ENCODE measurements at regions not wholly inside any gene's neighbourhood (a gene's known extent, or its start where the extent isn't known, plus 50 kb on each side); places are given as distances from the start of the nearest gene placed in this dataset.

DNA sequence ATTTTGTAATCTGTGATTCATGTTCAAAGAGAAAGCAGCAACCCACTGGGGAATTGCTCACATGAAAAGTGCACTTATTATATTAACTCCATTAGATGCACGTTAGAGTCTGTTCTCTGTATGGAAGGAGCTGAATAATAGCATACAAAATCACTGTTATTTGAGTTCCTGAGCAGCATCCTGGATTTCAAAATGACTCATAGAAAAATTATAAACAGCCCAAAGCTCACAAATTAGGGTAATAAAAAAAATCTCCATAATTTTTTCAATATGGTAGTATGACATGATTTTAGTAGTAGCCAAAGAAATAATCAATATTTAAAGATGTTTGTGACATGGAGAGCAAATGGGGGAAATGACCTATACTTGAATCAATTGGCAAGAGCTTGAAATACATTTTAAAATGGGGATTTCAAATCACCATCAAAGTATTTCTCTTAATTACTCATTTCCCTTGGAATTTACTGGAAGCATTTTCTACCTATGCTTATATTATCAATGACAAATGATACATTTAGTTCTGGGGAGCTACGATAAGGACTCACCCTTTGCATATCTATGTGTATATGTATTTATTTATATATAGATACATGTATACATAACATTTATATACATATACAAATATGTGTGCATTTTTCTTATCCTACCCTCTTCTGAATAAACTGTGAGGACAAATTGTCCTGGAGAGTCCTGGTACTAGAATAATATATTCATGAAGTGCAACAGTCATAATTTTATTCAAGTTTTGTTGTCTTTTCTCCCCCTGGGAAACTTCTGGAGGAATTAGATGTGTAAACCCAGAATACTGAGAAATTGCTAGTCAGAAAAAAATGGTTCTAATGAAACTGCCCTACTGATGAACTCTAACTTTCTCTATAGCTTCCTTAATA is 116.3 kb downstream of the RPL22L1 start:
- DNase-seq (ENCODE audit: low spot score) (no peak), FAIRE-seq (no peak)

GRCh38 chr3:170752571-170753155 is 117.3 kb downstream of the RPL22L1 start:
- no peak for FAIRE-seq
- DNase-seq (ENCODE audit: low spot score), result no peak

DNA sequence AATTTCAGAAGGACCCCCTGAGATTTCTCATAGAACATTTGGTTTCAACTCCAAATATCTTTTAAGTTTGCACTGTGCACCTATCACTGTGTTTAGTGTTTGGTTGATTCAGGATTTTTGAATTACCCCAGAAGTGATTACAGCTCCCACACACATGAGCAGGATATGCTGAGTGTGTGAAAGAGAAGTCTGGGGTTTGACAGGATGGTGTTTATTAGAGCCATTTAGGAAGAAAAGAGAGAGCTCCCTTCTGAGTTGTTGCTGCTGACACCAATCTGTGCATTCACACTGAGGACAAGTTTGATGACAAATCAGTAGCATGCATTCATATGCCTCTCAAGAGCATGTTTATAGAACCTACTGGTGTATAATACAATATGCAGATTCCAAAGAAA is 118.1 kb downstream of the RPL22L1 start:
- DNase-seq (ENCODE audit: low spot score) (no peak), FAIRE-seq (no peak)

- DNase-seq (ENCODE audit: low spot score) (peak; percentile 75), FAIRE-seq (peak; percentile 80)
Observed at GRCh38 chr3:170751083-170751898, 118.7 kb downstream of the RPL22L1 start.

DNA sequence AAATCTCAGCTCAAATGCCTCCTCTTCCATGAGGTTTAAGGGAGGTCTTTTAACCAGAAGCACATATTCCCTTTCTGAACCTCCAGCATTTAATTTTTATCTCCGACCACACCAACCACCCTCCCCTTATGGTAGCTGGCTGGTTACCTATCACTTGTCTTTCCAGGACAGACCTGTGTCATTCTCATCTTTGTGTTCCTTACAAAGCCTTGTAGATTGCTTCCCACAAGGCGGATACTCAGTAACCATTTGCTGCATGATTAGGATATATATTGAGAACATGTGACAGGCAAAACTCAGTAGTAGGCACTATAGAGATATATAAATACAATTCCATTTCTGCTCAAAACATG is 119.5 kb downstream of the RPL22L1 start:
- DNase-seq (ENCODE audit: low spot score) (no peak), FAIRE-seq (no peak)

DNA sequence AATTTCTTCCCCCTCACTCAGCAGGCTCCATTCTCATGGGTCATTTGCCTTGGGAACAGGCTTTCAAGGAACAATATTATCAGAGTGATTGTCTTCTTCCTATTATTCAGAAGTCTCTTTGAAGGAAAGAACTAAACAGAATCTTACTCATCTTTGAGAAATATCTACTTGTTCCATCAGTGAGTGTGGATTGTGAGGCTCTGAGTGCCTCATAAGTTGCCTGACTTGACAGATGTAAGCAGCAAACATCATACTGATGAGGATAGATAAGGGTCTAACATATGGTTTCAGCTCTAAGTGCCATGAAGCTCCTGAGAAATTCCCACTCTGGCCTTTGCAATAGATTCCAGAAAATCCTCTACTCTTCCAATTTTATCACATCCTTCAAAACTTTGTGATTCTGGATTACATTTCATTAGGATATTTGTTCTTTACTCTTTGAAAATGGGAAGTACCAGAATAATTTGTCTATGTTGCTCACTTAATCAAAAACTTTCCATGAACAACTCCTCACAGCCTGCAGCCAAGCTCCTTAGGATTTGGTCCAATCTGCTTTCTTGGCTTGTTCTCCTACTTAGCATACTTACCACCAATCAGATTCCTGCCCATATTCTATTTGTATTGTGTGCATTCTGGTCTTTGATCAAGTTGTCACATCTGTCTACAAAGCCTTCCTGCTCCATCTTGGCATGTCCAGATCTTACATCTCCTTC is 120.1 kb downstream of the RPL22L1 start:
- DNase-seq (ENCODE audit: low spot score) (no peak), FAIRE-seq (no peak)

GRCh38 chr3:170749185-170749584 is 120.8 kb downstream of the RPL22L1 start:
- no peak for DNase-seq (ENCODE audit: low spot score)
- FAIRE-seq, result no peak

- no peak for DNase-seq (ENCODE audit: low spot score)
Observed at GRCh38 chr3:170746175-170746942, 123.6 kb downstream of the RPL22L1 start.

GRCh38 chr3:170745211-170745718 is 124.7 kb downstream of the RPL22L1 start:
- DNase-seq (ENCODE audit: low spot score), result peak; percentile 100
- peak; percentile 97 for FAIRE-seq

More at GRCh38 chr3:170746175-170746942, 123.6 kb downstream of the RPL22L1 start:
- FAIRE-seq, result no peak

GRCh38 chr3:170741756-170742529 is 128.1 kb downstream of the RPL22L1 start:
- peak; percentile 78 for FAIRE-seq

GRCh38 chr3:170740726-170741591 is 129.0 kb downstream of the RPL22L1 start:
- FAIRE-seq (no peak), DNase-seq (ENCODE audit: low spot score) (peak; percentile 11)

More at GRCh38 chr3:170741756-170742529, 128.1 kb downstream of the RPL22L1 start:
- peak; percentile 26 for DNase-seq (ENCODE audit: low spot score)

GRCh38 chr3:170740285-170740684 is 129.7 kb downstream of the RPL22L1 start:
- no peak for FAIRE-seq
- no peak for DNase-seq (ENCODE audit: low spot score)

DNA sequence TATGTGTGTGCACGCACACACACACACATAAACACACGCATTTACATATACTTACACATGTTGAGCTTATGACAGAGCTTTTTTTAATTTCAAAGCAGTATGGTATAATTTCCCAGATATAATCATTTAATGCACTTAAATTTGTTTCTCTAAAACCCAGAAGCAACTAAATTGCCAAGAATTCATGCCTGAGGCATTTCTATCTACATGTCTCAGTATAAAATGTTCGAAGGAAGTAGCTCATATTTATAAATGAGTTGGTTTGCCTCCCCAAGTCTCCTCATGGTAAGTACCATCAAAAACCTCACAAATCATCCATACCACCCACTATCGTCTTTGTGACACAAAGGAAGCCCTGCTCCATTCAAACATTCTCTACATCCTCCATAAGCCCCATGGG is 130.6 kb downstream of the RPL22L1 start:
- no peak for FAIRE-seq
- no peak for DNase-seq (ENCODE audit: low spot score)

- FAIRE-seq (no peak), DNase-seq (ENCODE audit: low spot score) (no peak)
Observed at GRCh38 chr3:170738766-170739165, 131.2 kb downstream of the RPL22L1 start.

DNA sequence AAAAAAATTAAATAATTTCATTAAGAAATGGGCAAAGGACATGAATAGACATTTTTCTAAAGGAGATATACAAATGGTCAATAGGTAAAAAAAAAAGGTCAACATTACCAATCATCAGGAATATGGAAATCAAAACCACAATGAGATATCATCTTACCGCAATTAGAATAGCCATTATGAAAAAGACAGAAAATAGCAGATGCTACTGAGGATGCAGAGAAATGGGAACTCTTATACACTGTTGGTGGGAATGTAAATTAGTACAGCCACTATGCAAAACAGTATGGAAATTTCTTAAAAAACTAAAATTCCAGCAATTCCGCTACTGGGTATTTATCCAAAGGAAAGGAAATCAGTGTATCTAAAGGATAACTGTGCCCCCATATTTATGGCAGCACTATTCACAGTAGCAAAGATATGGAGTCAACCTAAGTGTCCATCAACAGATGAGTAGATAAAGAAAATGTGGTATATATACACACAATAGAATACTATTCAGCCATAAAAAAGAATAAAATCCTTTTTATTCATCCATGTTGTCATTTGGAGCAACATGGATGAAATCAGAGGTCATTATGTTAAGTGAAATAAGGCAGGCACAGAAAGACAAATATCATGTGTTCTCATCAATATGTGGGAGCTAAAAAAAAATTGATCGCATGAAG is 132.4 kb downstream of the RPL22L1 start:
- no peak for FAIRE-seq

GRCh38 chr3:170735821-170736220 is 134.2 kb downstream of the RPL22L1 start:
- no peak for FAIRE-seq
- DNase-seq (ENCODE audit: low spot score), result no peak

More for the DNA sequence above, 132.4 kb downstream of the RPL22L1 start:
- no peak for DNase-seq (ENCODE audit: low spot score)

DNA sequence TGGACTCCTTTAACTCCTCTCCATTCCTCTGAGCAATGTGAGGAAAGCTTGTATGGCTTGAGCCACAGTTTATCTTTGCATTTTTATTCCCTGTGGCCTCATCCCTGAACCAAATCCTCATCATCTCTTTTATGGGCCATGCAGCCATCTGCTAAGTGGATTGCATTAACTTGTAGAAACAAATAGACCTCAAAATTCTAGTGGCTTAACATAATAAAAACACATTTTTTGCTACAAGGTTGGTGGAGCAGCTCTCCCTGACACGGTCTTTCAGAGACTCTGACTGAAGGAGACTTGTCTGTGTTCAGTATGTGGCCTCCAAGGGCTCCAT is 135.3 kb downstream of the RPL22L1 start:
- FAIRE-seq, result no peak
- no peak for DNase-seq (ENCODE audit: low spot score)

- FAIRE-seq (no peak), DNase-seq (ENCODE audit: low spot score) (no peak)
Observed at GRCh38 chr3:170734043-170734734, 135.8 kb downstream of the RPL22L1 start.
